H9 (cell line): ENCODE measurements at regions not wholly inside any gene's neighbourhood (a gene's known extent, or its start where the extent isn't known, plus 50 kb on each side); places are given as distances from the start of the nearest gene placed in this dataset.

Source experiments
- DNase-seq: peaks from one replicate; pipeline ENCODE4 v3.0.0-alpha.2; 2017
- H2AFZ ChIP-seq: one replicate; pipeline ENCODE4 v1.6.1; 2013; ENCODE audit warnings: mild to moderate bottlenecking, low read length, control low read depth, moderate library complexity
- H2AK5ac ChIP-seq: 2 replicates; pipeline ENCODE4 v1.6.1; 2013; ENCODE audit warnings: low read length, control low read depth, mixed read lengths; ENCODE audit not compliant: insufficient read length
- H2BK120ac ChIP-seq: one replicate; pipeline ENCODE4 v1.6.1; 2013; ENCODE audit warnings: low read depth, mild to moderate bottlenecking, low read length, control low read depth, inconsistent platforms; ENCODE audit not compliant: poor library complexity, severe bottlenecking
- H2BK12ac ChIP-seq: 2 replicates; pipeline ENCODE4 v1.6.1; 2013; ENCODE audit warnings: low read length, control low read depth, mixed read lengths, low read depth; ENCODE audit not compliant: insufficient read length
- H2BK15ac ChIP-seq: 2 replicates; pipeline ENCODE4 v1.6.1; 2013; ENCODE audit warnings: low read depth, low read length, control low read depth
- H2BK20ac ChIP-seq: one replicate; pipeline ENCODE4 v1.6.1; 2013; ENCODE audit warnings: low read depth, mild to moderate bottlenecking, low read length, control low read depth, inconsistent platforms; ENCODE audit not compliant: poor library complexity, severe bottlenecking
- H2BK5ac ChIP-seq: 2 replicates; pipeline ENCODE4 v1.6.1; 2013; ENCODE audit warnings: low read length, control low read depth, mixed read lengths; ENCODE audit not compliant: insufficient read length
- H3K14ac ChIP-seq: 2 replicates; pipeline ENCODE4 v1.6.1; 2013; ENCODE audit warnings: low read length, control low read depth; ENCODE audit not compliant: insufficient read depth
- H3K18ac ChIP-seq: 2 replicates; pipeline ENCODE4 v1.6.1; 2013; ENCODE audit warnings: low read depth, mild to moderate bottlenecking, mixed read lengths, low read length, control low read depth; ENCODE audit not compliant: insufficient read length
- H3K23ac ChIP-seq: 2 replicates; pipeline ENCODE4 v1.6.1; 2013; ENCODE audit warnings: low read length, control low read depth, mixed read lengths, low read depth; ENCODE audit not compliant: insufficient read length
- H3K23me2 ChIP-seq: 2 replicates; pipeline ENCODE4 v1.6.1; 2013; ENCODE audit warnings: low read depth, mild to moderate bottlenecking, mixed read lengths, low read length, control low read depth; ENCODE audit not compliant: insufficient read length, poor library complexity, severe bottlenecking
- H3K27ac ChIP-seq: 2 replicates; pipeline ENCODE4 v1.5.1; 2013; ENCODE audit warnings: low read length, control low read depth, mixed read lengths, low read depth; ENCODE audit not compliant: insufficient read length
- H3K27me3 ChIP-seq: 2 replicates; pipeline ENCODE4 v1.6.1; 2013; ENCODE audit warnings: low read length, control low read depth, inconsistent platforms; ENCODE audit not compliant: insufficient read depth
- H3K4ac ChIP-seq: 2 replicates; pipeline ENCODE4 v1.6.1; 2013; ENCODE audit warnings: low read depth, mild to moderate bottlenecking, control low read depth, inconsistent platforms, low read length, moderate library complexity
- H3K4me1 ChIP-seq: 2 replicates; pipeline ENCODE4 v1.6.1; 2013; ENCODE audit warnings: low read length, control low read depth, inconsistent platforms; ENCODE audit not compliant: insufficient read depth
- H3K4me2 ChIP-seq: 2 replicates; pipeline ENCODE4 v1.6.1; 2013; ENCODE audit warnings: low read length, control low read depth, mixed read lengths; ENCODE audit not compliant: insufficient read length, insufficient read depth
- H3K56ac ChIP-seq: 2 replicates; pipeline ENCODE4 v1.6.1; 2013; ENCODE audit warnings: low read depth, mild to moderate bottlenecking, mixed read lengths, low read length, control low read depth; ENCODE audit not compliant: insufficient read length
- H3K79me1 ChIP-seq: 2 replicates; pipeline ENCODE4 v1.6.1; 2013; ENCODE audit warnings: low read depth, mild to moderate bottlenecking, moderate library complexity, low read length, control low read depth, inconsistent platforms; ENCODE audit not compliant: insufficient read depth, poor library complexity, severe bottlenecking
- H3K79me2 ChIP-seq: 2 replicates; pipeline ENCODE4 v1.6.1; 2013; ENCODE audit warnings: low read length, control low read depth, inconsistent platforms; ENCODE audit not compliant: insufficient read depth
- H3K9ac ChIP-seq: 2 replicates; pipeline ENCODE4 v1.6.1; 2013; ENCODE audit warnings: low read length, control low read depth, mixed read lengths; ENCODE audit not compliant: insufficient read length; ENCODE audit errors: extremely low read depth
- H3K9me3 ChIP-seq: one replicate; pipeline ENCODE4 v1.6.1; 2013; ENCODE audit warnings: low read depth, low read length, inconsistent platforms; ENCODE audit not compliant: control insufficient read depth
- H3T11ph ChIP-seq: one replicate; pipeline ENCODE4 v1.6.1; 2013; ENCODE audit warnings: mild to moderate bottlenecking, low read length, control low read depth, inconsistent platforms
- H4K20me1 ChIP-seq: one replicate; pipeline ENCODE4 v1.6.1; 2013; ENCODE audit not compliant: control insufficient read depth, insufficient read length, insufficient read depth
- H4K5ac ChIP-seq: 2 replicates; pipeline ENCODE4 v1.6.1; 2013; ENCODE audit warnings: low read depth, mild to moderate bottlenecking, mixed read lengths, low read length, control low read depth; ENCODE audit not compliant: insufficient read length
- H4K8ac ChIP-seq: replicated peaks from 2 replicates; pipeline ENCODE4 v1.6.1; 2013; ENCODE audit warnings: low read length, control low read depth, mixed read lengths, low read depth; ENCODE audit not compliant: insufficient read length
- H4K91ac ChIP-seq: 2 replicates; pipeline ENCODE4 v1.6.1; 2013; ENCODE audit warnings: low read depth, mild to moderate bottlenecking, moderate library complexity, mixed read lengths, low read length, control low read depth; ENCODE audit not compliant: insufficient read length
- H3K27ac Mint-ChIP-seq, 3 experiments: 2 replicates in 2 of 3; 3 replicates in 1 of 3; pipeline ENCODE4 v1.8.0; 2020 to 2021; ENCODE audit warnings: mixed read lengths in 3 of 3, mild to moderate bottlenecking in 1 of 3, moderate library complexity in 1 of 3
- H3K27me3 Mint-ChIP-seq: 2 replicates; pipeline ENCODE4 v1.8.0; 2021; ENCODE audit warnings: low read depth, mild to moderate bottlenecking, moderate library complexity, mixed read lengths
- H3K36me3 Mint-ChIP-seq, 3 experiments: 2 replicates in 2 of 3; 3 replicates in 1 of 3; pipeline ENCODE4 v1.8.0; 2020 to 2021; ENCODE audit warnings: low read depth in 3 of 3, mixed read lengths in 3 of 3; ENCODE audit not compliant: insufficient read depth in 1 of 3
- H3K4me1 Mint-ChIP-seq, 2 experiments: 2 replicates each; pipeline ENCODE4 v1.8.0; 2020; ENCODE audit warnings: mixed read lengths in 2 of 2
- H3K4me3 Mint-ChIP-seq, 2 experiments: 2 replicates in 1 of 2; 3 replicates in 1 of 2; pipeline ENCODE4 v1.8.0; 2020 to 2021; ENCODE audit warnings: mild to moderate bottlenecking in 2 of 2, mixed read lengths in 2 of 2, moderate library complexity in 1 of 2
- H3K9me3 Mint-ChIP-seq, 2 experiments: 2 replicates in 1 of 2; 3 replicates in 1 of 2; pipeline ENCODE4 v1.8.0; 2020; ENCODE audit warnings: mild to moderate bottlenecking in 2 of 2, mixed read lengths in 2 of 2, moderate library complexity in 1 of 2
- WGBS: extraction: QIAGEN DNeasy Blood & Tissue Kit; methylation state at CpG from one replicate; pipeline ENCODE4 v1.1.7; 2013; ENCODE audit warnings: missing lambda C conversion rate, low lambda C conversion rate, mixed read lengths; ENCODE audit not compliant: insufficient read length; ENCODE audit errors: extremely low coverage; 5-methylcytosine and 5-hydroxymethylcytosine counted together
- TF ChIP-seq, protein P1 (sequence below): fragments of 200-600 bp; sonication (generic); conservative IDR thresholded peaks from 3 replicates; pipeline ENCODE4 v1.8.0; 2021; ENCODE audit warnings: antibody characterized with exemption, mild to moderate bottlenecking

DNA sequence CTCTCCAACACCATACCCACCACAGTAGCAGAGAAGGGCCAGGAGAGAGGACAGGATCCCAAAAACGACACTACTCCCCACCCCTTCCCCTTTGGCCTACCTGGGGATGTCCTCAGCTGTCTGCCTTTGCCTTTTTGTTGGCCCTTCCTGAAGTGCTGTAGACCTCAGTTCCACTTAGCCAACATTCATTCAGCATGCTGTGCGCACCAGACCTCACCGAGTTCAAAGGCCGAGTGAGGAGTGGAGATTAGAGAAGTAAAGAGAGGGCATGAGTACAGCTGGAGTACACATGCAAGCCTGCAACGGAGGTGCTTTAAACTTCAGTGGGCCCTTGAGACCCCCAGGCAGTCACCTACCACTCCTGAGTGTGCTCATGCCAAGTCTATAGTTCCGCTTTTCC lies 99.0 kb downstream of the TEX26 start:
- Histone ChIP-seq H3K56ac (no peak overlapping the region), H2BK20ac (no peak overlapping the region), H3K9ac (no peak overlapping the region), H2AK5ac (no peak overlapping the region), H2AFZ (no peak overlapping the region), H3K4me2 (no peak overlapping the region), H2BK5ac (no peak overlapping the region), H4K20me1 (peaks cover 3% of the 10 kb centered on the region), H3K4me1 (no peaks in the 10 kb centered on the region), H2BK15ac (no peak overlapping the region), H3K4ac (no peak overlapping the region), H2BK120ac (no peak overlapping the region), H3K14ac (no peak overlapping the region), H3K79me2 (no peaks in the 10 kb centered on the region), H3K27me3 (no peaks in the 10 kb centered on the region), H3K9me3 (no peaks in the 10 kb centered on the region), H3K79me1 (no peaks in the 10 kb centered on the region), H3K23me2 (no peaks in the 10 kb centered on the region), H4K8ac (no peak overlapping the region), H2BK12ac (no peak overlapping the region), H3K27ac (no peak overlapping the region), H4K91ac (no peak overlapping the region), H3T11ph (no peak overlapping the region), H3K23ac (no peak overlapping the region), H3K18ac (no peak overlapping the region), H4K5ac (no peak overlapping the region)
- no peak for DNase-seq
- Mint-ChIP-seq H3K27ac (no peak overlapping the region), H3K4me1 (no peaks in the 10 kb centered on the region), H3K36me3 (no peaks in the 10 kb centered on the region), H3K4me3 (no peak overlapping the region), H3K27me3 (peaks cover 5% of the 10 kb centered on the region), H3K9me3 (no peaks in the 10 kb centered on the region; a peak in 1 of 5 replicates)
- no CpG with 5 or more reads among the region's 6 CpGs for WGBS
- TF ChIP-seq, protein P1, sequence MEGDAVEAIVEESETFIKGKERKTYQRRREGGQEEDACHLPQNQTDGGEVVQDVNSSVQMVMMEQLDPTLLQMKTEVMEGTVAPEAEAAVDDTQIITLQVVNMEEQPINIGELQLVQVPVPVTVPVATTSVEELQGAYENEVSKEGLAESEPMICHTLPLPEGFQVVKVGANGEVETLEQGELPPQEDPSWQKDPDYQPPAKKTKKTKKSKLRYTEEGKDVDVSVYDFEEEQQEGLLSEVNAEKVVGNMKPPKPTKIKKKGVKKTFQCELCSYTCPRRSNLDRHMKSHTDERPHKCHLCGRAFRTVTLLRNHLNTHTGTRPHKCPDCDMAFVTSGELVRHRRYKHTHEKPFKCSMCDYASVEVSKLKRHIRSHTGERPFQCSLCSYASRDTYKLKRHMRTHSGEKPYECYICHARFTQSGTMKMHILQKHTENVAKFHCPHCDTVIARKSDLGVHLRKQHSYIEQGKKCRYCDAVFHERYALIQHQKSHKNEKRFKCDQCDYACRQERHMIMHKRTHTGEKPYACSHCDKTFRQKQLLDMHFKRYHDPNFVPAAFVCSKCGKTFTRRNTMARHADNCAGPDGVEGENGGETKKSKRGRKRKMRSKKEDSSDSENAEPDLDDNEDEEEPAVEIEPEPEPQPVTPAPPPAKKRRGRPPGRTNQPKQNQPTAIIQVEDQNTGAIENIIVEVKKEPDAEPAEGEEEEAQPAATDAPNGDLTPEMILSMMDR, result no peak
